Peyer's patch (tissue), 4 donors: ENCODE measurements at regions not wholly inside any gene's neighbourhood (a gene's known extent, or its start where the extent isn't known, plus 50 kb on each side); places are given as distances from the start of the nearest gene placed in this dataset.

Experiments
- CTCF ChIP-seq, 6 experiments: fragments of 450-650 bp in 4 of 6; fragments of 200-600 bp in 2 of 6; sonication (generic) in 1 of 6; IDR thresholded peaks; one replicate each; pipeline ENCODE4 v1.5.1; 2017 to 2019; ENCODE audit warnings: antibody characterized with exemption in 6 of 6, mild to moderate bottlenecking in 3 of 6, moderate library complexity in 1 of 6
- POLR2A ChIP-seq, 2 donors: fragments of 450-650 bp; IDR thresholded peaks; one replicate each; pipeline ENCODE4 v1.5.1; 2017; ENCODE audit warnings: antibody characterized with exemption in 2 of 2, mild to moderate bottlenecking in 2 of 2, moderate library complexity in 2 of 2

- TF ChIP-seq CTCF (IDR thresholded peaks at IDR 0.05) = no peak
- no peak for TF ChIP-seq POLR2A (IDR thresholded peaks at IDR 0.05)
Measured at GRCh38 chr10:84589526-84590205, 261.3 kb downstream of the CCSER2 start.
